GM23338 (cell line): ENCODE measurements at regions not wholly inside any gene's neighbourhood (a gene's known extent, or its start where the extent isn't known, plus 50 kb on each side); places are given as distances from the start of the nearest gene placed in this dataset.

Experiments used
- ATAC-seq: fragments of 200-7000 bp; cut with Tn5 transposase; 3 replicates; pipeline ENCODE4 v1.9.1; 2020
- DNase-seq: peaks from one replicate; pipeline ENCODE4 v3.0.0-alpha.2; 2015; ENCODE audit warnings: low spot score
- H2AFZ ChIP-seq: fragments of 200-600 bp; sonication (generic); 2 replicates; pipeline ENCODE4 v1.8.0; 2016; ENCODE audit warnings: antibody characterized with exemption, mild to moderate bottlenecking, moderate library complexity
- H3F3A ChIP-seq: fragments of 200-600 bp; sonication (generic); replicated peaks from 2 replicates; pipeline ENCODE4 v1.8.0; 2017; ENCODE audit warnings: antibody characterized with exemption, mixed run types, low read depth
- H3K27ac ChIP-seq: fragments of 200-600 bp; sonication (generic); 2 replicates; pipeline ENCODE4 v1.6.1; 2016; ENCODE audit warnings: low read depth
- H3K27me3 ChIP-seq: fragments of 200-600 bp; sonication (generic); 2 replicates; pipeline ENCODE4 v1.8.0; 2016; ENCODE audit warnings: mild to moderate bottlenecking, mixed run types, moderate library complexity; ENCODE audit not compliant: insufficient read depth
- H3K36me3 ChIP-seq: fragments of 200-600 bp; sonication (generic); 2 replicates; pipeline ENCODE4 v1.8.0; 2016; ENCODE audit warnings: mild to moderate bottlenecking; ENCODE audit not compliant: insufficient read depth
- H3K4me1 ChIP-seq: fragments of 200-600 bp; sonication (generic); 2 replicates; pipeline ENCODE4 v1.8.0; 2016; ENCODE audit warnings: mild to moderate bottlenecking, moderate library complexity; ENCODE audit not compliant: insufficient read depth
- H3K4me2 ChIP-seq: fragments of 200-600 bp; sonication (generic); 2 replicates; pipeline ENCODE4 v1.7.1; 2017; ENCODE audit warnings: mixed run types
- H3K4me3 ChIP-seq: fragments of 200-600 bp; sonication (generic); 2 replicates; pipeline ENCODE4 v1.6.1; 2016; ENCODE audit warnings: mixed run types
- H3K79me2 ChIP-seq: fragments of 200-600 bp; sonication (generic); replicated peaks from 2 replicates; pipeline ENCODE4 v1.8.0; 2017; ENCODE audit warnings: mild to moderate bottlenecking; ENCODE audit not compliant: insufficient read depth
- H3K9me2 ChIP-seq: fragments of 200-600 bp; sonication (generic); 2 replicates; pipeline ENCODE4 v1.8.0; 2017; ENCODE audit not compliant: insufficient read depth
- H4K20me1 ChIP-seq: fragments of 200-600 bp; sonication (generic); replicated peaks from 2 replicates; pipeline ENCODE4 v1.8.0; 2017; ENCODE audit warnings: mild to moderate bottlenecking; ENCODE audit not compliant: insufficient read depth
- H3K27ac Mint-ChIP-seq: 2 replicates; pipeline ENCODE4 v1.8.0; 2020; ENCODE audit warnings: inconsistent platforms, mild to moderate bottlenecking, moderate library complexity, mixed read lengths
- H3K27me3 Mint-ChIP-seq: 3 replicates; pipeline ENCODE4 v1.8.0; 2022; ENCODE audit warnings: low read depth, mild to moderate bottlenecking, moderate library complexity, mixed read lengths, inconsistent platforms; ENCODE audit not compliant: insufficient read depth, poor library complexity
- H3K36me3 Mint-ChIP-seq: 3 replicates; pipeline ENCODE4 v1.8.0; 2021; ENCODE audit warnings: low read depth, mild to moderate bottlenecking, inconsistent platforms, moderate library complexity, mixed read lengths
- H3K4me1 Mint-ChIP-seq: 3 replicates; pipeline ENCODE4 v1.8.0; 2020; ENCODE audit warnings: mild to moderate bottlenecking, inconsistent platforms, mixed read lengths
- H3K4me3 Mint-ChIP-seq: 3 replicates; pipeline ENCODE4 v1.8.0; 2021; ENCODE audit warnings: moderate library complexity, mild to moderate bottlenecking, inconsistent platforms, mixed read lengths
- H3K9me3 Mint-ChIP-seq: 3 replicates; pipeline ENCODE4 v1.8.0; 2020; ENCODE audit warnings: moderate library complexity, mild to moderate bottlenecking, inconsistent platforms, mixed read lengths
- CREB1 ChIP-seq: fragments of 250-450 bp; sonication (Bioruptor Pico); IDR thresholded peaks from 2 replicates; pipeline ENCODE4 v1.5.0; 2020; ENCODE audit warnings: low read depth, mild to moderate bottlenecking, moderate library complexity
- CTCF ChIP-seq, 2 experiments: fragments of 200-600 bp in 1 of 2; sonication (generic) in 1 of 2; conservative IDR thresholded peaks; 2 replicates each; pipeline versions ENCODE4 v1.5.1 to v1.6.1; 2016 to 2017; ENCODE audit warnings: antibody characterized with exemption in 2 of 2, low read depth in 2 of 2, mild to moderate bottlenecking in 2 of 2, moderate library complexity in 1 of 2
- ETS1 ChIP-seq: IDR thresholded peaks from 2 replicates; pipeline ENCODE4 v1.6.1; 2016; ENCODE audit warnings: antibody characterized with exemption
- EZH2 ChIP-seq: fragments of 200-600 bp; sonication (generic); IDR thresholded peaks from one replicate; pipeline ENCODE4 v1.8.0; 2017; ENCODE audit warnings: antibody characterized with exemption, mild to moderate bottlenecking, low read depth; ENCODE audit not compliant: unreplicated experiment
- EZH2phosphoT487 ChIP-seq: fragments of 200-600 bp; sonication (generic); IDR thresholded peaks from one replicate; pipeline ENCODE4 v1.8.1; 2018; ENCODE audit warnings: antibody characterized with exemption; ENCODE audit not compliant: unreplicated experiment
- JUNB ChIP-seq: IDR thresholded peaks from one replicate; pipeline ENCODE4 v1.6.1; 2016; ENCODE audit warnings: antibody characterized with exemption; ENCODE audit not compliant: unreplicated experiment
- NANOG ChIP-seq: IDR thresholded peaks from 2 replicates; pipeline ENCODE4 v1.6.1; 2016; ENCODE audit warnings: antibody characterized with exemption, borderline replicate concordance
- POLR2AphosphoS5 ChIP-seq: IDR thresholded peaks from 2 replicates; pipeline ENCODE4 v1.6.1; 2016; ENCODE audit warnings: antibody characterized with exemption, low read depth
- REST ChIP-seq: IDR thresholded peaks from one replicate; pipeline ENCODE4 v1.6.1; 2018; ENCODE audit warnings: antibody characterized with exemption; ENCODE audit not compliant: unreplicated experiment
- STAT1 ChIP-seq: IDR thresholded peaks from one replicate; pipeline ENCODE4 v1.6.1; 2016; ENCODE audit warnings: antibody characterized with exemption; ENCODE audit not compliant: unreplicated experiment
- ZNF114 ChIP-seq: fragments of 250-450 bp; sonication (Bioruptor Pico); IDR thresholded peaks from 2 replicates; pipeline ENCODE4 v1.5.0; 2020; ENCODE audit warnings: mild to moderate bottlenecking, moderate library complexity
- ZNF331 ChIP-seq: fragments of 250-450 bp; sonication (Bioruptor Pico); IDR thresholded peaks from 2 replicates; pipeline ENCODE4 v1.5.0; 2020; ENCODE audit warnings: low read depth, mild to moderate bottlenecking, moderate library complexity
- TF ChIP-seq, protein P1 (sequence below): fragments of 250-450 bp; sonication (Bioruptor Pico); IDR thresholded peaks from 2 replicates; pipeline ENCODE4 v1.5.0; 2020; ENCODE audit warnings: mild to moderate bottlenecking, moderate library complexity

DNA sequence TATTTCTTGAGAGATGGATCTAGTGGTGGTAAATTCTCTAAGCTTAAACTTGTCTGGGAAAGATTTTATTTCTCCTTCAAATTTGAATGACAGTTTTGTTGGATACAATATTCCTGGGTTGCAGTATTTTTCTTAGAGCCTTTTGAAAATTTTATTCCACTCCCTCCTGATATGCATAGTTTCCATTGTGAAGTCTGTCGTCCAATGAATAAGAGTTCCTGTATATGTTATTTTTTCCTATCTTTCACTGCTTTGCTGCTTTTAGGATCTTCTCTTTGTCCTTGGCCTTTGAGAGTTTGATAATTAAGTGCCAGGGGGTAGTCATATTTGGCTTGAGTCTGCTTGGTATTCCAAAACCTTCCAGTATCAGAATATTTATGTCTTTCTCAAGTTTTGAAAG lies 1156.4 kb upstream of the AGA start:
- Histone ChIP-seq H3K4me1 (no peaks in the 10 kb centered on the region), H3K4me3 (no peak overlapping the region), H3K27me3 (no peaks in the 10 kb centered on the region), H3K9me2 (no peaks in the 10 kb centered on the region), H2AFZ (no peak overlapping the region), H3K79me2 (no peaks in the 10 kb centered on the region), H4K20me1 (no peaks in the 10 kb centered on the region), H3K27ac (no peak overlapping the region), H3K36me3 (no peaks in the 10 kb centered on the region), H3K4me2 (no peak overlapping the region), H3F3A (no peaks in the 10 kb centered on the region)
- TF ChIP-seq ETS1 (no peak), REST (no peak), CREB1 (CRISPR knock-in tag) (no peak), EZH2 (no peak), EZH2phosphoT487 (no peak), ZNF331 (CRISPR knock-in tag) (no peak), STAT1 (no peak), CTCF (conservative IDR thresholded peaks at IDR 0.05; ENCODE audit: low read depth in 2 of 2) (no peak), JUNB (no peak), POLR2AphosphoS5 (no peak), NANOG (no peak), ZNF114 (CRISPR knock-in tag) (no peak)
- TF ChIP-seq, protein P1, sequence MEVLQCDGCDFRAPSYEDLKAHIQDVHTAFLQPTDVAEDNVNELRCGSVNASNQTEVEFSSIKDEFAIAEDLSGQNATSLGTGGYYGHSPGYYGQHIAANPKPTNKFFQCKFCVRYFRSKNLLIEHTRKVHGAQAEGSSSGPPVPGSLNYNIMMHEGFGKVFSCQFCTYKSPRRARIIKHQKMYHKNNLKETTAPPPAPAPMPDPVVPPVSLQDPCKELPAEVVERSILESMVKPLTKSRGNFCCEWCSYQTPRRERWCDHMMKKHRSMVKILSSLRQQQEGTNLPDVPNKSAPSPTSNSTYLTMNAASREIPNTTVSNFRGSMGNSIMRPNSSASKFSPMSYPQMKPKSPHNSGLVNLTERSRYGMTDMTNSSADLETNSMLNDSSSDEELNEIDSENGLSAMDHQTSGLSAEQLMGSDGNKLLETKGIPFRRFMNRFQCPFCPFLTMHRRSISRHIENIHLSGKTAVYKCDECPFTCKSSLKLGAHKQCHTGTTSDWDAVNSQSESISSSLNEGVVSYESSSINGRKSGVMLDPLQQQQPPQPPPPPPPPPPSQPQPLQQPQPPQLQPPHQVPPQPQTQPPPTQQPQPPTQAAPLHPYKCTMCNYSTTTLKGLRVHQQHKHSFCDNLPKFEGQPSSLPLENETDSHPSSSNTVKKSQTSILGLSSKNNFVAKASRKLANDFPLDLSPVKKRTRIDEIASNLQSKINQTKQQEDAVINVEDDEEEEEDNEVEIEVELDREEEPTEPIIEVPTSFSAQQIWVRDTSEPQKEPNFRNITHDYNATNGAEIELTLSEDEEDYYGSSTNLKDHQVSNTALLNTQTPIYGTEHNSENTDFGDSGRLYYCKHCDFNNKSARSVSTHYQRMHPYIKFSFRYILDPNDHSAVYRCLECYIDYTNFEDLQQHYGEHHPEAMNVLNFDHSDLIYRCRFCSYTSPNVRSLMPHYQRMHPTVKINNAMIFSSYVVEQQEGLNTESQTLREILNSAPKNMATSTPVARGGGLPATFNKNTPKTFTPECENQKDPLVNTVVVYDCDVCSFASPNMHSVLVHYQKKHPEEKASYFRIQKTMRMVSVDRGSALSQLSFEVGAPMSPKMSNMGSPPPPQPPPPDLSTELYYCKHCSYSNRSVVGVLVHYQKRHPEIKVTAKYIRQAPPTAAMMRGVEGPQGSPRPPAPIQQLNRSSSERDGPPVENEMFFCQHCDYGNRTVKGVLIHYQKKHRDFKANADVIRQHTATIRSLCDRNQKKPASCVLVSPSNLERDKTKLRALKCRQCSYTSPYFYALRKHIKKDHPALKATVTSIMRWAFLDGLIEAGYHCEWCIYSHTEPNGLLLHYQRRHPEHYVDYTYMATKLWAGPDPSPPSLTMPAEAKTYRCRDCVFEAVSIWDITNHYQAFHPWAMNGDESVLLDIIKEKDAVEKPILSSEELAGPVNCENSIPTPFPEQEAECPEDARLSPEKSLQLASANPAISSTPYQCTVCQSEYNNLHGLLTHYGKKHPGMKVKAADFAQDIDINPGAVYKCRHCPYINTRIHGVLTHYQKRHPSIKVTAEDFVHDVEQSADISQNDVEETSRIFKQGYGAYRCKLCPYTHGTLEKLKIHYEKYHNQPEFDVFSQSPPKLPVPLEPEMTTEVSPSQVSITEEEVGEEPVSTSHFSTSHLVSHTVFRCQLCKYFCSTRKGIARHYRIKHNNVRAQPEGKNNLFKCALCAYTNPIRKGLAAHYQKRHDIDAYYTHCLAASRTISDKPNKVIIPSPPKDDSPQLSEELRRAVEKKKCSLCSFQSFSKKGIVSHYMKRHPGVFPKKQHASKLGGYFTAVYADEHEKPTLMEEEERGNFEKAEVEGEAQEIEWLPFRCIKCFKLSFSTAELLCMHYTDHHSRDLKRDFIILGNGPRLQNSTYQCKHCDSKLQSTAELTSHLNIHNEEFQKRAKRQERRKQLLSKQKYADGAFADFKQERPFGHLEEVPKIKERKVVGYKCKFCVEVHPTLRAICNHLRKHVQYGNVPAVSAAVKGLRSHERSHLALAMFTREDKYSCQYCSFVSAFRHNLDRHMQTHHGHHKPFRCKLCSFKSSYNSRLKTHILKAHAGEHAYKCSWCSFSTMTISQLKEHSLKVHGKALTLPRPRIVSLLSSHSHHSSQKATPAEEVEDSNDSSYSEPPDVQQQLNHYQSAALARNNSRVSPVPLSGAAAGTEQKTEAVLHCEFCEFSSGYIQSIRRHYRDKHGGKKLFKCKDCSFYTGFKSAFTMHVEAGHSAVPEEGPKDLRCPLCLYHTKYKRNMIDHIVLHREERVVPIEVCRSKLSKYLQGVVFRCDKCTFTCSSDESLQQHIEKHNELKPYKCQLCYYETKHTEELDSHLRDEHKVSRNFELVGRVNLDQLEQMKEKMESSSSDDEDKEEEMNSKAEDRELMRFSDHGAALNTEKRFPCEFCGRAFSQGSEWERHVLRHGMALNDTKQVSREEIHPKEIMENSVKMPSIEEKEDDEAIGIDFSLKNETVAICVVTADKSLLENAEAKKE (CRISPR knock-in tag) = no peak
- ATAC-seq = no peak
- 0 out of 3 replicates have a peak, but pooled peaks cover 3% of the 10 kb centered on the region for H3K4me1 Mint-ChIP-seq
- no peak overlapping the region for H3K4me3 Mint-ChIP-seq
- peaks cover 2% of the 10 kb centered on the region for H3K27me3 Mint-ChIP-seq
- no peaks in the 10 kb centered on the region for H3K9me3 Mint-ChIP-seq
- H3K36me3 Mint-ChIP-seq = no peaks in the 10 kb centered on the region
- H3K27ac Mint-ChIP-seq = no peak overlapping the region
- no peak for DNase-seq
